ENCODE measurements at regions not wholly inside any gene's neighbourhood (a gene's known extent, or its start where the extent isn't known, plus 50 kb on each side); places are given as distances from the start of the nearest gene placed in this dataset.

GRCh38 chr5:160979385-160979784 is 127.4 kb upstream of the ATP10B start:
- TF ChIP-seq, protein P1, sequence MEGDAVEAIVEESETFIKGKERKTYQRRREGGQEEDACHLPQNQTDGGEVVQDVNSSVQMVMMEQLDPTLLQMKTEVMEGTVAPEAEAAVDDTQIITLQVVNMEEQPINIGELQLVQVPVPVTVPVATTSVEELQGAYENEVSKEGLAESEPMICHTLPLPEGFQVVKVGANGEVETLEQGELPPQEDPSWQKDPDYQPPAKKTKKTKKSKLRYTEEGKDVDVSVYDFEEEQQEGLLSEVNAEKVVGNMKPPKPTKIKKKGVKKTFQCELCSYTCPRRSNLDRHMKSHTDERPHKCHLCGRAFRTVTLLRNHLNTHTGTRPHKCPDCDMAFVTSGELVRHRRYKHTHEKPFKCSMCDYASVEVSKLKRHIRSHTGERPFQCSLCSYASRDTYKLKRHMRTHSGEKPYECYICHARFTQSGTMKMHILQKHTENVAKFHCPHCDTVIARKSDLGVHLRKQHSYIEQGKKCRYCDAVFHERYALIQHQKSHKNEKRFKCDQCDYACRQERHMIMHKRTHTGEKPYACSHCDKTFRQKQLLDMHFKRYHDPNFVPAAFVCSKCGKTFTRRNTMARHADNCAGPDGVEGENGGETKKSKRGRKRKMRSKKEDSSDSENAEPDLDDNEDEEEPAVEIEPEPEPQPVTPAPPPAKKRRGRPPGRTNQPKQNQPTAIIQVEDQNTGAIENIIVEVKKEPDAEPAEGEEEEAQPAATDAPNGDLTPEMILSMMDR (IDR thresholded peaks at IDR 0.05): no peak
- no peak for TF ChIP-seq POLR2A (IDR thresholded peaks at IDR 0.05)

Measured in right lobe of liver (tissue), 4 donors.